Right cardiac atrium (tissue), 5 donors: ENCODE measurements at regions not wholly inside any gene's neighbourhood (a gene's known extent, or its start where the extent isn't known, plus 50 kb on each side); places are given as distances from the start of the nearest gene placed in this dataset.

Source experiments
- ATAC-seq, 2 donors: fragments of 200-7000 bp; cut with Tn5 transposase; one replicate each; pipeline versions ENCODE4 v1.8.0 to v1.9.1; 2020; ENCODE audit warnings: moderate library complexity in 2 of 2, mild to moderate bottlenecking in 1 of 2
- DNase-seq, 3 donors: peaks; one replicate each; pipeline ENCODE4 v3.0.0-alpha.2; 2020
- H3K27ac ChIP-seq: one replicate; pipeline ENCODE4 v1.5.1; 2013; ENCODE audit warnings: mild to moderate bottlenecking, low read length, control low read depth, moderate library complexity
- H3K27me3 ChIP-seq: one replicate; pipeline ENCODE4 v1.6.1; 2013; ENCODE audit not compliant: control insufficient read depth, insufficient read depth
- H3K4me1 ChIP-seq: one replicate; pipeline ENCODE4 v1.6.1; 2013; ENCODE audit warnings: low read length; ENCODE audit not compliant: control insufficient read depth, insufficient read depth
- H3K4me3 ChIP-seq: one replicate; pipeline ENCODE4 v1.5.1; 2013; ENCODE audit warnings: low read length, control low read depth
- H3K9me3 ChIP-seq: one replicate; pipeline ENCODE4 v1.6.1; 2013; ENCODE audit warnings: low read length; ENCODE audit not compliant: control insufficient read depth
- WGBS: extraction: QIAGEN DNeasy Blood & Tissue Kit; methylation state at CpG from one replicate; pipeline ENCODE4 v1.1.7; 2013; 5-methylcytosine and 5-hydroxymethylcytosine counted together
- intact Hi-C, 4 donors: fragments of 100-400 bp; cut with DNase I; formaldehyde crosslinking; loops; one replicate each; pipeline versions ENCODE4 v1.11.0 to v1.14.0; 2022 to 2023
- donor health status: healthy with polysubstance abuse.
- donor health status: DM: no; HTN: yes; CAD: no.
- donor health status: DM: no; HTN: no; CAD: no.
- donor health status: DM: no; HTN: yes; CAD: no; lungs with severe emphysema.
- donor health status: DM: yes; HTN: yes; CAD: no.

GRCh38 chr10:121216721-121217181, 365.6 kb downstream of the WDR11 start:
- Histone ChIP-seq H3K4me3 (no peak overlapping the region), H3K9me3 (no peaks in the 10 kb centered on the region), H3K27ac (no peak overlapping the region), H3K27me3 (no peaks in the 10 kb centered on the region), H3K4me1 (no peaks in the 10 kb centered on the region)
- intact Hi-C loops, result no loop called here
- 52% methylated on average over 8 of the region's 8 CpGs for WGBS
- ATAC-seq (peak; percentile 42 to 57), DNase-seq (peak; percentile 36 to 79 (median 65))

- intact Hi-C loops, result no loop called here
- Histone ChIP-seq H3K4me1 (no peaks in the 10 kb centered on the region), H3K9me3 (no peaks in the 10 kb centered on the region), H3K27ac (no peak overlapping the region), H3K4me3 (no peak overlapping the region), H3K27me3 (no peaks in the 10 kb centered on the region)
- WGBS, result 56% methylated on average over 7 of the region's 7 CpGs
- DNase-seq (no peak), ATAC-seq (no peak)
Measured at GRCh38 chr10:121217331-121217730, 366.2 kb downstream of the WDR11 start.

- Histone ChIP-seq H3K27ac (no peak overlapping the region), H3K4me1 (no peaks in the 10 kb centered on the region), H3K27me3 (no peaks in the 10 kb centered on the region), H3K4me3 (no peak overlapping the region), H3K9me3 (no peaks in the 10 kb centered on the region)
- WGBS, result 86% methylated on average over 3 of the region's 3 CpGs
- ATAC-seq (no peak), DNase-seq (no peak)
- intact Hi-C loops, result no loop called here
Measured at GRCh38 chr10:121221072-121221471, 369.9 kb downstream of the WDR11 start.

- ATAC-seq, result no peak
Measured at GRCh38 chr10:121221991-121222390, 370.8 kb downstream of the WDR11 start.

GRCh38 chr10:121222842-121223241, 371.7 kb downstream of the WDR11 start:
- no peak for ATAC-seq
- H3K27ac ChIP-seq, result no peak overlapping the region
- H3K4me3 ChIP-seq, result no peak overlapping the region
- H3K27me3 ChIP-seq, result no peaks in the 10 kb centered on the region
- H3K4me1 ChIP-seq, result no peaks in the 10 kb centered on the region
- WGBS, result 85% methylated on average over 2 of the region's 2 CpGs
- no peak for DNase-seq
- no peaks in the 10 kb centered on the region for H3K9me3 ChIP-seq
- intact Hi-C loops, result no loop called here

More at GRCh38 chr10:121221991-121222390, 370.8 kb downstream of the WDR11 start:
- intact Hi-C loops, result no loop called here
- no peaks in the 10 kb centered on the region for H3K27me3 ChIP-seq
- H3K9me3 ChIP-seq, result no peaks in the 10 kb centered on the region
- WGBS, result 84% methylated on average over 8 of the region's 8 CpGs
- no peak for DNase-seq
- no peaks in the 10 kb centered on the region for H3K4me1 ChIP-seq
- H3K27ac ChIP-seq, result no peak overlapping the region
- no peak overlapping the region for H3K4me3 ChIP-seq

GRCh38 chr10:121231079-121231478, 367.2 kb downstream of the FGFR2 start:
- Histone ChIP-seq H3K27me3 (no peaks in the 10 kb centered on the region), H3K27ac (no peak overlapping the region), H3K4me3 (no peak overlapping the region), H3K9me3 (no peaks in the 10 kb centered on the region), H3K4me1 (no peaks in the 10 kb centered on the region)
- ATAC-seq, result peak; percentile 41 to 95
- no peak for DNase-seq
- WGBS, result 50% methylated on average over 5 of the region's 5 CpGs
- intact Hi-C loops, result no loop called here

GRCh38 chr10:121232494-121232893, 365.8 kb downstream of the FGFR2 start:
- peak in 1 of 3 donors; percentile 51 for DNase-seq
- ATAC-seq, result no peak
- intact Hi-C loops, result no loop called here
- H3K27ac ChIP-seq, result no peak overlapping the region
- H3K4me3 ChIP-seq, result no peak overlapping the region
- H3K27me3 ChIP-seq, result no peaks in the 10 kb centered on the region
- H3K4me1 ChIP-seq, result no peaks in the 10 kb centered on the region
- no peaks in the 10 kb centered on the region for H3K9me3 ChIP-seq
- WGBS, result 80% methylated on average over 10 of the region's 10 CpGs

- intact Hi-C loops, result no loop called here
- no peak for ATAC-seq
- Histone ChIP-seq H3K9me3 (no peaks in the 10 kb centered on the region), H3K4me1 (no peaks in the 10 kb centered on the region), H3K4me3 (no peak overlapping the region), H3K27me3 (no peaks in the 10 kb centered on the region), H3K27ac (no peak overlapping the region)
- WGBS, result 92% methylated on average over 2 of the region's 2 CpGs
- DNase-seq, result no peak
Measured at GRCh38 chr10:121235692-121236091, 362.6 kb downstream of the FGFR2 start.

- intact Hi-C loops, result no loop called here
- WGBS, result 75% methylated on average over 4 of the region's 4 CpGs
- no peak overlapping the region for H3K27ac ChIP-seq
- no peak overlapping the region for H3K4me3 ChIP-seq
- DNase-seq, result no peak
- no peaks in the 10 kb centered on the region for H3K9me3 ChIP-seq
- no peaks in the 10 kb centered on the region for H3K27me3 ChIP-seq
- ATAC-seq, result no peak
- no peaks in the 10 kb centered on the region for H3K4me1 ChIP-seq
Measured at GRCh38 chr10:121236621-121237020, 361.6 kb downstream of the FGFR2 start.

GRCh38 chr10:121237718-121238117, 360.5 kb downstream of the FGFR2 start:
- ATAC-seq (no peak), DNase-seq (no peak)
- Histone ChIP-seq H3K9me3 (no peaks in the 10 kb centered on the region), H3K27ac (no peak overlapping the region), H3K4me1 (no peaks in the 10 kb centered on the region), H3K4me3 (no peak overlapping the region), H3K27me3 (no peaks in the 10 kb centered on the region)
- 70% methylated on average over 2 of the region's 2 CpGs for WGBS
- intact Hi-C loops, result no loop called here

- Histone ChIP-seq H3K4me3 (no peak overlapping the region), H3K4me1 (no peaks in the 10 kb centered on the region), H3K27me3 (no peaks in the 10 kb centered on the region), H3K27ac (no peak overlapping the region), H3K9me3 (no peaks in the 10 kb centered on the region)
- ATAC-seq (peak in 1 of 2 donors; percentile 46), DNase-seq (peak in 1 of 3 donors; percentile 34)
- intact Hi-C loops, result no loop called here
- WGBS, result 71% methylated on average over 4 of the region's 4 CpGs
Measured at GRCh38 chr10:121240011-121240410, 358.2 kb downstream of the FGFR2 start.

- Histone ChIP-seq H3K4me3 (no peak overlapping the region), H3K27ac (no peak overlapping the region), H3K27me3 (no peaks in the 10 kb centered on the region), H3K9me3 (no peaks in the 10 kb centered on the region), H3K4me1 (no peaks in the 10 kb centered on the region)
- 80% methylated on average over 2 of the region's 2 CpGs for WGBS
- DNase-seq, result no peak
- intact Hi-C loops, result no loop called here
- ATAC-seq, result no peak
Measured at GRCh38 chr10:121240556-121240955, 357.7 kb downstream of the FGFR2 start.
